MV-4-11 (cell line): ENCODE measurements at regions not wholly inside any gene's neighbourhood (a gene's known extent, or its start where the extent isn't known, plus 50 kb on each side); places are given as distances from the start of the nearest gene placed in this dataset.
"Not testable (repeated sequence)": the region's sequence is repeated elsewhere in the genome, so short reads cannot be mapped to it uniquely, and the experiment has no call there.

Experiments
- DNase-seq: peaks from one replicate; lab custom pipeline; 2025; lab: John Stamatoyannopoulos, UW

DNA sequence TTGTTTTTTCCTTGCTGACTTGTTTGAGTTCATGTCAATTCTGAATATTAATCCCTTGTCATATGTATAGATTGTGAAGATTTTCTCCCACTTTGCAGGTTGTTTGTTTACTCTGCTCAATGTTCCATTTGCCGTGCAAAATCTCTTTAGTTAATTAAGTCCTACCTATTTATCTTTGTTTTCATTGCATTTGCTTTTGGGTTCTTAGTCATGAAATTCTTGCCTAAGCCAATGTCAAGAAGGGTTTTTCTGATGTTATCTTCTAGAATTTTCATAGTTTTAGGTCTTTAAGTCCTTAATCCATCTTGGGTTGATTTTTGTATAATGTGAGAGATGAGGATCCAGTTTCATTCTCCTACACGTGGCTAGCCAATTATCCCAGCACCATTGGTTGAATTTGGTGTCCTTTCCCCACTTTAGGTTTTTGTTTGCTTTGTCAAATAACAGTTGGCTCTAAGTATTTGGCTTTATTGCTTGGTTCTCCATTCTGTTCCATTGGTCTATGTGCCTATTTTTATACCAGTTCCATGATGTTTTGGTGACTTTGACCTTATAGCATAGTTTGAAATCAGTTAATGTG is 163.1 kb upstream of the PGR start:
- no peak for DNase-seq

DNA sequence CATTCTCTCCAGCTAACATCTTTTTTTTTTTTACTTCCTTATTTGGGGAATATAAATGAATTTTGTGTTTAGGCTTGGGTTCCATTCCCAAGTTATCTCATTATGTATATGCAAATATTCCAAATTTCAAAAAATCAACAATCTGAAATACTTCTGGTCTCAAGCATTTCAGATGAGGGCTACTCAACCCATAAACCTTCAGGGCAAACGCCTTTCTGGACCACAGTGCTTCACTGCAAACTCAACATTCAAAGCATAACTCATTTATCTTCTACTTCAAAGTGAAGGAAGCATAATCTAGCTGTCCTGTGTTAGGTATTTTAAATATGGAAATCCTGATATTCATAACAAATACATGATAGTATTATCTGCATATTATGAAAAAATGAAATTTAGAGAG is 161.7 kb upstream of the PGR start:
- no peak for DNase-seq

DNA sequence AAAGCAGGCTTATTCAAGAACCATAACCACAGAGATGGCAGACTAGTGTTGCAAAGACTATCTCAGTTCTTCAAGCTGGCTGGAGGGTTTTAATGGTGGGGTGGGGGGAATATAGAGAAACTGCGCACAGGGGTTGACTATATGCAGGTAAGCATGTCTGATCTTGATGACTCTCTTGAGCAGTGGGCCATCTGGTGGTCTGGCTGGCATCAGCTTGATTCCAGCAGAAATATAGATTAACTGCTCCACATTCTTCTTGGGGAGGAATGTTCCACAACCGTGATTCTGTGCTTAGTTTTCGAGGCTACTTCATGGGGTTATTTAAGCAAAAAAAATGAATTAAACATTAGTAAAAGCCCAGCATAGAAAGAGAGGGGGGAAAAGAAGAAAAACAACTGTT is 158.8 kb upstream of the PGR start:
- DNase-seq, result no peak

DNA sequence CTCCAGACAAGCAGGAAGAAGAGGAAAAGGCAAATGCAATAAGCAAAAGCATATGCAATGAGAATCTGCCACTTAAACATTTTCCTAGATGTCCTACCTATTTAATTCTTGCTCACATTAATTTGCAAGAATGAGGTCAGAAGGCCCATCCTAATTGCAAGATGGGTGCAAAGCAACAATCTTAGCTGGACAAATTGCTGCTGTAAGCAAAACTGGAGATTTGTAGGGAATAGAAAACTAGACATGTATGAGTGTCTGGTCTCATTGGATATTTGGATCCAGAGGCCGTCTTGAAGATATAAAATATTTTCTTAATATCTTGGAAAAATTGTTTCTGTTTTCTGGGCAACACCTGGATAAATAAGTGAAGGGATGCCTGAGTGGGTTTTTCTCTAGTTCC is 150.1 kb upstream of the PGR start:
- DNase-seq, result no peak

DNA sequence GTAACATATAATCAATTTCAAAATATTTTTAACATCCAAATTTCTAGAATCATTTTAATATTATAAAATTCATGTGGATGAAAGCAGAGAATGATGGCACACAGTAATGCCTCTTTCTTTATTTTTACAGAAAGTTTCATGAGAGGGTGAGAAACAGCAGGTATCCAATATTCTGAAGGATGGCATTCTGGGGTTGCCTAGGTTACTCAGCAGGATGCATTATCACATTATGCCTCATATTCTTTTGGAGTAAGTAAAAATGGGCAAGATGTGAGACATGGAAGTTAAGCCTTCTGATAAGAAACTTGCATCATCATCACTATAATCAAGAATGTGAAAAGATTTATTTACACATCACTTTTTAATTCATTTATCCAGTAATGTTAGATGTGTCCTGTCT is 148.7 kb upstream of the PGR start:
- no peak for DNase-seq

DNA sequence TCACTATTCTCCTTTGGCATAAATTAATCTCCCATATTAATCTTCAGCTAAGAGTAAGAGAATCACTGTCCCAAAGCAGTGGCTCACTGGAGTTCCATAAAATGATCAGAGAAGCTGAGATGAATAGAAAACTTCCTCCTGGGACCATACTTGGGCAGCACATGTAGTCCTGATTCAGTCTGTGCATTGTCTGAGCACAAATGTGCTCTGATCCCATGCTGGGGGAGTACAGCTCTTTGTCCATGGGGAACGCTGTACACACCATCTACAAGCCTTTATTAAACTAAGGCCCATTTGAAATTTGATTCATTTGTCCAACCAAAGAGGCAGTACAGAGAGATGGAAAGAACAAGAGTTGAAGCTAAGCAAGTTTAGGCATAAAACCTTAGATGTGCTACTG is 147.4 kb upstream of the PGR start:
- no peak for DNase-seq

DNA sequence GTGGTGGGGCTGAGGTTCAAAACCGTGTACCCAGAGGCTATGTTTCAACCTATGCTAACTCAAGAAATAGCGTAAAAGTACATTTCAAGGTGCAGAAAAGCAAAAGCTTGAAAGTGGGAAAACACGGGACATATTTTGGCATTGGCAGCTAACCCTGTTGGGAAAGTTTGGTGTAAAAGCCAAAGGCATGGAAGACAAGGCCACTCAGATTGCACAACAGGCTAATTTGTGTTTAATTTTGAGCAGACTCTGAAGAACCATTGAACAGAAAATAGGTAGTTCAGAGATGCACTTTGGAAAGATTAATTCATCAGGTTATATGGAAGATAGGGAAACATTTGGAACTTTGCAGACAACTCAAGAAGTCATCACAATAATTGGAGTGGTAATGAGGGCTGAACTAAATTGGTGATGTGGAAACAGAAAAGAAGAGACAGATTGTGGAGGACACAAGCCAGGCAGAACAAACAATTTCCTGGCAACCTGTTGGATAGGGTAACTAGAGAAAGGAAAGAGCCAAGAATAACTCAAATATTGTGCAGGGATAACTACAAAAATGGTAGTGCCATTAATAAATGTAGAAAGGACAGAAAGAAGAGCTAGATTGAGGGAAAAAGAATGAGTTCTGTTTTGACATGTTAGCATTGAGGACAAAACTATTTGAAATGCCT is 140.5 kb upstream of the PGR start:
- DNase-seq, result no peak

DNA sequence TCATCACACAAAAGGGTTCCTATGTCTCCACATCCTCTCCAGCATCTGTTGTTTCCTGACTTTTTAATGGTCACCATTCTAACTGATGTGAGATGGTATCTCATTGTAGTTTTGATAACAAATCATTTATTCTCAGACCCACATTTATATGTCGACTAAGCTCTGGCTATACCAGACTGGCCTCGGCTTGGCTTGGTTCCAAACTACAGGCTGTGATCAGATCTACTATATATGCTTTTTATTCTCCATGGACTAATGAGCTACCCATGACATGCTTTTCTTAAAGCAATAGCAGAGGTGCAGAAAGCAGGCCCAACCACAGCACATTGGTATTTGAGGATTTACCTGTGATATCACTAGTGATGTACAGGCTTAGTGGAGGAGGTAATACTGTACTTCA is 139.8 kb upstream of the PGR start:
- no peak for DNase-seq

DNA sequence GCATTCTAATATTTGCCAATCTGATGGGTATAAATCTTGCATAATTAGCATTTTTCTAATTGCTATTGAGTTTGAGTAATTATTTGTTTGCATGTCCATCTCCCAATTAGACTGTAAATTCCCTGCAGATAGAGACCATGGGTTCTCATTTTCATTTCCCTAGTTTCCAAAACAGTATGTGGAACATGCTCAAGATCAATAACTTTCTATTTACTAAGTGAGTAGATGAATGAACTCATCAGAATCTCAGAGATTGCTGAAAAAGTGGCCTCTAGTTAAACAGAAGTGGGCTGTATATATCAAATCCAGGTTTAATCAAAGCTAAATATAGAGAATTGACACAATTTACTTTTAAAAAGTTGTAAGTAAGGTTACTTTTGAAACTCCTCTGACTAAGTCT is 138.0 kb upstream of the PGR start:
- no peak for DNase-seq

DNA sequence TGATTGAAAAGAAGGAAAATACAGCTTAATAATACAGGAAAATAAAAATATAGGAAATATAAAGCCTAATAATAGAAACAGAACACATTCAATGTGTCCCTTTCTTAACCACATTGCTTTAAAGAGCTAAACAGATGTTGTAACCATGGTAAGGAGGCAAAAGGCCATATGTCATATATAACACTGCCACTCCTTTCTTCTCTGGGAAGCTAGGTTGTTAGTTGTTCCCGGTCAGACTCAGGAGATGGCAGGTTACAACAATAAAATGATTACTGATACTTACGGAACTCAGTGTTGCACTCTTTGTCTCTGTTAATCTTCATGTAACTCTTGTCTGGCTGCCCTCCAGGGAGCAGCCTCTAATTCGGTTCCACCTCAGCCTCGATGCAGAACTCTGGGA is 134.7 kb upstream of the PGR start:
- DNase-seq, result no peak

DNA sequence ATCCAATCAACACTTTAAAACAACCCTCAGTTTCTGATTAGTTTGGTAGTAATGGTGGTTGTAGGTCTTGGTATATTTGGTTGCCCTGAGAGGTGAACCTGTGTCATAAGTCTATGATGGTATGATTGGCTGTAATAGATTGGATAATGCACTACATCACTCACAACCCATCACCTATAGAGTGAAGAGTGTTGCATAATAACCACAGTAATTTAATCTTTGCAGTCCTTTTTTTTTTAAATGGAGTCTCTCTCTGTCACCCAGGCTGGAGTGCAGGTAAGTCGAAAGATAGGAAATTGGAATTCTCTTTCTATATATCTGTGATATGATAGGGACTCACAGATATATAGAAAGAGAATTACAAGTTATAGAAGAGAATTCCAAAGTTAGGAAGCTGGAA is 133.4 kb upstream of the PGR start:
- no peak for DNase-seq

DNA sequence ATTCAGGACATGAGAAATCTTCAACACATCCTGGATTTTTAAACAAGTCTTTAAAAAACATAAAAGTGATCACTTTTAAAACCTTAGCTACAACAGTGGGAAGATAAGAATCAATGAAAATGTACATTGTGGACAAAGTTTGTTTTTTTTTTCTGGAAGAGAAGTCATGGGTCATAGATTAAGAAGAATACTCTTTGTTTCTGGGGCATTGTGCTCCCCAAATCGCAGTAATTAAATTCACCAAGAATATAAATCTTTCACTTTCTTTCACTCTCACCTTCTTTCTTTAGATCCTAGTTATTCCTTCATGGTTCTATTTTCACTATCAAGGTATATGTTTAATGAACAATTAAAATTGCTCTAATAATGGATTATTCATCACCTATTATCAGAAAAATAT is 132.6 kb upstream of the PGR start:
- DNase-seq, result no peak

DNA sequence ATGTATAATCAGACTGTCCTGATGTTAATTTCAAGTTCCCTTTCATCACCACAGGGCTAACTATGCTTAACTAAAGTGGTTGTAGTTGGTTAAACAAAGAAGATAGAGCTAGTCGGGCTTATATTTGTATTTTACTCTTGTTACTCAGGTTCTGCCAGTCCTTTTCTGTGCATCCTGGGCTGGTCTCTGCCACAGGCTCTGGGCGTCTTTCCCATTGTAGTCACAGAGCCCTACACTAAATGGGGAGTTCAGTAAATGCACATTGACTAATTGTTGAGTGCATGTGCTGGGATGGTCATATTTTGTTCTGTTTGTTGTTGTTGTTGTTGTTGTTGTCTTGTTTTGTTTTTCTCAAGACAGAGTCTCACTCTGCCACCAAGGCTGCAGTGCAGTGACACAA is 125.4 kb upstream of the PGR start:
- no peak for DNase-seq

DNA sequence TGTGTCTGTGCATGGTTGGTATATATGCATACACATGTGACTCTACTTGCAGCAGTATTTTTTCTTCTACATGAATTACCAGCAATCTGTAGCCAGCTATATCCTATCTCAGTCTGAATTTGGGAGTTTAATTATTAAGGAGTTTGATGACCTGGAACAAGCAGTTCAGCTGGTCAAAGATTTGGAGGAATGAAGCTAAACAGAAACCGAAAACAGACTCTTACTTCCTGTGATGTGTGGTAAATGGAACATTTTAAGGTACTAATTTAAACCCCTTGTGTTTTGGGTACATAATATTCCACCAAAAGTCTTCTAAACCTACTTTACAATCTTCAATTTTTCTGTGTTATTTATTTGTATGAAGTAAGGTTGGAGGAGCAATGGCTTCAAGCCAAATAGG is 124.4 kb upstream of the PGR start:
- peak; percentile 22 for DNase-seq

DNA sequence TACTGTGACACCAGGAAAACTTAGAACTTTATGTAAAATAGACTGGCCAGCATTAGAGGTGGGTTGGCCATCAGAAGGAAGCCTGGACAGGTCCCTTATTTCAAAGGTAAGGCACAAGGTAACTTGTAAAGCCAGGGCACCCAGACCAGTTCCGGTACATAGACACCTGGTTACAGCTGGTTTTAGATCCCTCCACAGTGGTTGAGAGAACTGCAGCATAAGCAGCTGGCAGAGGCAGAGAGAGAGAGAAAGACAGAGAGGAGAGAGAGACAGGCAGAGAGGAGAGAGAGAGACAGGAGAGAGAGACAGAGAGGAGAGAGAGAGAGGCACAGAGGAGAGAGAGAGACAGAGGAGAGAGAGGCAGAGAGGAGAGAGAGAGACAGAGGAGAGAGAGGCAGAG is 116.0 kb upstream of the PGR start:
- not testable (repeated sequence) for DNase-seq

DNA sequence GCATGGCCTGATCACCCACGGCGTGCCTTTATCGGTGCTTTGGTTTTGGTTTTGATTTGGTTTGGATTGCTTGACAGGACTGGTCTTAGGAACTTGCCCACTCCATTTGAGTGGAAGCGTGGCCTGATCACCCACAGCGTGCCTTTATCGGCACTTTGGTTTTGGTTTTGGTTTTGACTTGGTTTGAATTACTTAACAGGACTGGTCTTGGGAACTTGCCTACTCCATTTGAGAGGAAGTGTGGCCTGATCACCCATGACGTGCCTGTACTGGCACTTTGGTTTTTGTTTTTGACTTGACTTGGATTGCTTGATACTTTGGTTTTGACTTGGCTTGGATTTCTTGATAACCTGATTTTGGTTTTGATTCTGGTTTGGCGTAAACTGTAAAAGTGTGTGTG is 115.5 kb upstream of the PGR start:
- DNase-seq, result peak; percentile 79

DNA sequence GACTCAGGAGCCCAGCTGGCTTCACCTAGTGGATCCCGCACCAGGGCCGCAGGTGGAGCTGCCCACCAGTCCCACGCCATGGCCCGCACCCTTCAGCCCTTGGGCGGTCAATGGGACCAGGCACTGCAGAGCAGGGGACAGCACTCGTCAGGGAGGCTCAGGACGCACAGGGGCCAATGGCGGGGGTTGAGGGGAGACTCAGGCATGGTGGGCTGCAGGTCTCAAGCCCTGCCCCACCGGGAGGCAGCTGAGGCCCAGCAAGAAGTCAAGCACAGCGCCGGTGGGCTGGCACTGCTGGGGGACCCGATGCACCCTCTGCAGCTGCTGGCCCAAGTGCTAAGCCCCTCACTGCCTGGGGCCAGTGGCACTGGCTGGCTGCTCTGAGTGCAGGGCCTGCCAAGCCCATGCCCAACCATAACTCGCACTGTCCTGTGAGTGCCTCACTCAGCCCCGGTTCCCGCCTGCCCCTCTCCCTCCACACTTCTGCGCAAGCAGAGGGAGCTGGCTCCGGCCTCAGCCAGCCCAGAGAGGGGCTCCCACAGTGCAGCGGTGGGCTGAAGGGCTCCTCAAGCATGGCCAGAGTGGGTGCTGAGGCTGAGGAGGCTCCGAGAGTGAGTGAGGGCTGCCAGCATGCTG is 111.7 kb upstream of the PGR start:
- no peak for DNase-seq

DNA sequence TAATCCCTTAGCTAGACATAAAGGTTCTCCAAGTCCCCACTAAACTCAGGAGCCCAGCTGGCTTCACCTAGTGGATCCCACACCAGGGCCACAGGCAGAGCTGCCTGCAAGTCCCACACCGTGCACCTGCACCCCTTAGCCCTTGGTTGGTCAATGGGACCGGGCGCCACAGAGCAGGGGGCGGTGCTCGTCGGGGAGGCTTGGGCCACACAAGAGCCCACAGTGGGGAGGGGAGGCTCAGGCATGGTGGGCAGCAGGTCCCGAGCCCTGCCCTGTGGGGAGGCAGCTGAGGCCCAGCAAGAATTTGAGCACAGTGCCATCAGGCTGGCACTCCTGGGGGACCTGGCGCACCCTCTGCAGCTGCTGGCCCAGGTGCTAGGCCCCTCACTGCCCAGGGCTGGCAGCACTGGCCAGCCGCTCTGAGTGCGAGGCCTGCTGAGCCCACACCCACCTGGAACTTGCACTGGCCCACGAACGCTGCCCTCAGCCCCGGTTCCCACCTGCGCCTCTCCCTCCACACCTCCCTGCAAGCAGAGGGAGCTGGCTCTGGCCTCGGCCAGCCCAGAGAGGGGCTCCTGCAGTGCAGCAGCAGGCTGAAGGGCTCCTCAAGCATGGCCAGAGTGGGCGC is 101.7 kb upstream of the PGR start:
- DNase-seq, result not testable (repeated sequence)

DNA sequence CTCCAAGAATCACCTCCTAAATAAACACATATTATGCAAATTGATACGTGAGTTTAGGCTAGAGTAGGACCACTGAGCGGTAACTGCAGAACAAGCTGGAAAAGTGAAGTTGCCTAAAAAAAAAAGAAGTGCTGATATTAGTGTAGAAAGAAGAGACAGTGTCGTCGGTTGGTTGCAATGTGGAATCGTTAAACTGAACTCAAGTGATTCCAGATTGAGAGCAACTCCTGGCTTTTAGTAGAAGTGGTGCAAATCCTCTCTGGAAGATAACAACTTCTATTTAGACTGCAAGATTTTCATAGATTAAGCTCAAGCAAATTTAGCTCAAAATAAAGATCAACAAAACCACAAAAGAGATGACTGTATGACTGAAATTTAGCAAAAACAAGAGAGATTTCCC is 97.0 kb upstream of the PGR start:
- peak; percentile 24 for DNase-seq

DNA sequence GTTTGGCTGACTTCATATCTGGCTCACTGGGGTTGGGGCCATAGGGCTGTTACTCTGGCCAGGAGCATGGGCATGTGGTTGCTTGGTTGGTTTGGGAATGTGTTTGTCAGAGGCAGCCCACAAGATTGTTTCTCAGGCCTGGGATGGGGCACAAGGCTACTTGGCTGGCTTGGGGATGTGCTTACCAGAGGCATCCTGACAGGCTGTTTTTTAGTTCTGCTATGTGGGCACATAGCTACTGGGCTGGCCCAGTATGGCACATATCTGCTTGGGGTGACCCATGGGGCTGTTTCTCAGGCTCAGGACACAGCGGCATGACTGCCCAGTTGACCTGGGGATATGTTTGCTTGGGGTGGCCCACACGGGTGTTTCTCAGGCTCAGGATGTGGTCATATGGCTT is 94.6 kb upstream of the PGR start:
- DNase-seq, result no peak

DNA sequence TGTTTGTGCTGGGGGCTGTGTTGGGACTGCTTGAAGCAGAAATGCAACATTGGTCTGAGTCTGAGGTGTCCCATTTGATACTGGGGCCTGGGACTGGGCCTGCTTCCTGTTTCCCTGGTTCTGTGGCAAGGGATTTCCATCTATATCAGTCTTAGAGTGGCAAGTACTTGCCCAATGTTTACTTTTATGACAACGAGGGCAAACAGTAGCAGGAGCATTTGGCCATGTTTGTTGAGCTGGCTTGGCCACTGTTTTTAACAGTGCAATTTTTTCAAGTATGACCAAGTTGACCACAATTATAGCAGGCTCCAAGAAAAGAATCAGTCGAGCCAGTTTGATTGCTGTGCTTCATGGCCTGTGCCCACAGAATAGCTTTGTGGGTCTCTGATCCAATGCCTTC is 88.5 kb upstream of the PGR start:
- not testable (repeated sequence) for DNase-seq

DNA sequence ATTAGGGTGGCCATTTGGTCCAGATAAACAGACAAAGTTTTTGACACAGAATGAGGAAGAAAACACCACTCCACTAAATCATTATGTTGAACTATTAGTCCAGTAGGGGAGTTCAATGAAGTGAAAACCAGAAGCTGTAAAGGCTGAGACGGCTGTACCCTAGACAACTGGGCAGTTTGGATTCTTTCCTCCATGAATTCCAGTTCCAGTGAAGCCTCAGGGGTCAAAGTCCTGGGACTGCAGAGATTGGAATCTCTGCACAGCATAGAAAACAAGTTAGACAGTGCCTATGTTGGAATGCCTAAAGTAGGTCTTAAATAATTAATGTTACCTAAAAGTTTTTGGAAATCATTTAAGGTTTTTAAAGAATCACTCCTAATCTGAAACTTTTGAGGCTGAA is 86.5 kb upstream of the PGR start:
- not testable (repeated sequence) for DNase-seq

DNA sequence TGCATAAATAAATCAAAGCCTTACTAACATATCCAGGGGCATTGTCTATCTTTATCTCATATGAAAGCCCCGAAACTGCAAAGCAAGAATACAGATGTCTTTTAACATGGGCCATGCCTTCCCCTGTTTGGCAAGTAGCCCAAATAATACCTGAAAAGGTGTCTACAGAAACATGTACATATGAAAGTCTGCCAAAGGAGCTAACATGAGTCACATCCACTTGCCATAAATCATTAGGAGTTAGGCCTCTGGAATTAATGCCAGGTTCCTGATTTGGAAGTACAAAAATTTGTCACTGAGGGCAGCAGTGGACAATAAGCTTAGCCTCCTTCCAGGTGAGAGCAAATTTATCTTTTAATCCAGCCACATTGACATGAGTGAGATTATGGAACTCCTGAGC is 85.5 kb upstream of the PGR start:
- no peak for DNase-seq
